ENCODE measurements at regions not wholly inside any gene's neighbourhood (a gene's known extent, or its start where the extent isn't known, plus 50 kb on each side); places are given as distances from the start of the nearest gene placed in this dataset.

- Histone ChIP-seq H3K36me3 (ENCODE audit: control insufficient read depth in 2 of 3, insufficient read depth in 3 of 3, low read length in 3 of 3) (no peaks in the 10 kb centered on the region), H3K4me1 (ENCODE audit: control insufficient read depth in 2 of 2, insufficient read depth in 2 of 2, low read length in 2 of 2) (no peaks in the 10 kb centered on the region), H3K27ac (ENCODE audit: low read depth, low read length) (no peak overlapping the region), H3K9me3 (ENCODE audit: control insufficient read depth in 2 of 3, low read length in 3 of 3) (no peaks in the 10 kb centered on the region), H3K27me3 (ENCODE audit: control insufficient read depth in 2 of 2, insufficient read depth in 2 of 2, low read length in 2 of 2) (no peaks in the 10 kb centered on the region), H3K4me3 (ENCODE audit: low read length) (no peak overlapping the region)
- Mint-ChIP-seq H3K27ac (no peak overlapping the region), H3K4me3 (no peak overlapping the region), H3K4me1 (peaks cover 0 to 6% (median 0%) of the 10 kb centered on the region in 7 donors), H3K27me3 (no peaks in the 10 kb centered on the region), H3K36me3 (peaks cover 10 to 39% (median 23%) of the 10 kb centered on the region in 5 donors), H3K9me3 (peaks cover 0 to 3% (median 0%) of the 10 kb centered on the region in 11 donors)
- ChIA-PET POLR2A (no interaction called here), CTCF (interaction anchor here (1.2 kb wide), 1 partner anchor 21 kb away, joined by 3 read pairs; no protein-coding TSS in a partner anchor)
- no peak for ATAC-seq
- intact Hi-C loops (cut with micrococcal nuclease), result no loop called here
- no peak for DNase-seq
Observed at GRCh38 chr21:28723646-28724045, 269.0 kb downstream of the LTN1 start.

GRCh38 chr21:28719723-28720122, 273.0 kb downstream of the LTN1 start:
- peaks cover 0 to 6% (median 0%) of the 10 kb centered on the region in 11 donors for H3K9me3 Mint-ChIP-seq
- DNase-seq (no peak), ATAC-seq (no peak)
- intact Hi-C loops (cut with micrococcal nuclease), result no loop called here
- H3K9me3 ChIP-seq (ENCODE audit: control insufficient read depth in 2 of 3, low read length in 3 of 3), result no peaks in the 10 kb centered on the region
- CTCF ChIA-PET, result no interaction called here
- no peaks in the 10 kb centered on the region for H3K36me3 ChIP-seq (ENCODE audit: control insufficient read depth in 2 of 3, insufficient read depth in 3 of 3, low read length in 3 of 3)
- H3K27ac Mint-ChIP-seq, result no peak overlapping the region
- peaks cover 0 to 20% (median 0%) of the 10 kb centered on the region in 7 donors for H3K4me1 Mint-ChIP-seq
- no peak overlapping the region for H3K27ac ChIP-seq (ENCODE audit: low read depth, low read length)
- H3K36me3 Mint-ChIP-seq, result peaks cover 15 to 47% (median 27%) of the 10 kb centered on the region in 5 donors
- no peaks in the 10 kb centered on the region for H3K4me1 ChIP-seq (ENCODE audit: control insufficient read depth in 2 of 2, insufficient read depth in 2 of 2, low read length in 2 of 2)
- no peaks in the 10 kb centered on the region for H3K27me3 Mint-ChIP-seq
- H3K4me3 Mint-ChIP-seq, result no peak overlapping the region
- H3K27me3 ChIP-seq (ENCODE audit: control insufficient read depth in 2 of 2, insufficient read depth in 2 of 2, low read length in 2 of 2), result no peaks in the 10 kb centered on the region
- no peak overlapping the region for H3K4me3 ChIP-seq (ENCODE audit: low read length)
- POLR2A ChIA-PET, result no interaction called here

GRCh38 chr21:28714777-28715464, 277.8 kb downstream of the LTN1 start:
- intact Hi-C loops (cut with micrococcal nuclease), result no loop called here
- ChIA-PET CTCF (no interaction called here), POLR2A (no interaction called here)
- ATAC-seq (no peak), DNase-seq (no peak)
- Mint-ChIP-seq H3K9me3 (peaks cover 0 to 6% (median 0%) of the 10 kb centered on the region in 11 donors), H3K4me1 (peaks cover 0 to 20% (median 0%) of the 10 kb centered on the region in 7 donors), H3K36me3 (peaks cover 15 to 51% (median 23%) of the 10 kb centered on the region in 5 donors), H3K27ac (no peak overlapping the region), H3K4me3 (no peak overlapping the region), H3K27me3 (no peaks in the 10 kb centered on the region)
- Histone ChIP-seq H3K27ac (ENCODE audit: low read depth, low read length) (no peak overlapping the region), H3K27me3 (ENCODE audit: control insufficient read depth in 2 of 2, insufficient read depth in 2 of 2, low read length in 2 of 2) (no peaks in the 10 kb centered on the region), H3K4me3 (ENCODE audit: low read length) (no peak overlapping the region), H3K36me3 (ENCODE audit: control insufficient read depth in 2 of 3, insufficient read depth in 3 of 3, low read length in 3 of 3) (no peaks in the 10 kb centered on the region), H3K4me1 (ENCODE audit: control insufficient read depth in 2 of 2, insufficient read depth in 2 of 2, low read length in 2 of 2) (no peaks in the 10 kb centered on the region), H3K9me3 (ENCODE audit: control insufficient read depth in 2 of 3, low read length in 3 of 3) (no peaks in the 10 kb centered on the region)

DNA sequence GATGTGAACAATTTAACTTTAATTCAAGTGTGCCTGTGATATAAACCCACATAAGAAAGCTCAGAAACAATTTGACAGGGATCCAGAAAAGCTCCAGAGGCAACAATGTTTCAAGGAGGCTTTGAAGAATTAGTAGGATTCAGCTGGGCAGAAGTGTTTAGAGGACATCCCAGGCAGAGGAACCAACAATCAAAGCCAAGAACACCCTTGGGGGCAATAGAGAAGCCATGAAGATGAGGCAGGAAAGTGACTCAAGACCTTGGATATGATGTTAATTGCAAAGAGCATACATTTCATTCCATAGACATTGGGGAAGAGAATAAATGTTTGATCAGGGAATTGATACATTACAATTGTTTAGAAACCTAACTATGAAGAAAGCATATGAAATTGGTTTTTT, 280.3 kb downstream of the LTN1 start:
- ChIA-PET POLR2A (no interaction called here), CTCF (no interaction called here)
- peaks cover 3 to 45% (median 23%) of the 10 kb centered on the region in 5 donors for H3K36me3 Mint-ChIP-seq
- H3K4me3 ChIP-seq (ENCODE audit: low read length), result no peak overlapping the region
- DNase-seq, result no peak
- no peaks in the 10 kb centered on the region for H3K4me1 ChIP-seq (ENCODE audit: control insufficient read depth in 2 of 2, insufficient read depth in 2 of 2, low read length in 2 of 2)
- H3K27ac Mint-ChIP-seq, result no peak overlapping the region
- no peaks in the 10 kb centered on the region for H3K27me3 Mint-ChIP-seq
- no peak for ATAC-seq
- intact Hi-C loops (cut with micrococcal nuclease), result no loop called here
- H3K9me3 ChIP-seq (ENCODE audit: control insufficient read depth in 2 of 3, low read length in 3 of 3), result no peaks in the 10 kb centered on the region
- H3K27ac ChIP-seq (ENCODE audit: low read depth, low read length), result no peak overlapping the region
- no peaks in the 10 kb centered on the region for H3K36me3 ChIP-seq (ENCODE audit: control insufficient read depth in 2 of 3, insufficient read depth in 3 of 3, low read length in 3 of 3)
- peaks cover 0 to 13% (median 2%) of the 10 kb centered on the region in 11 donors for H3K9me3 Mint-ChIP-seq
- H3K4me3 Mint-ChIP-seq, result no peak overlapping the region
- no peaks in the 10 kb centered on the region for H3K27me3 ChIP-seq (ENCODE audit: control insufficient read depth in 2 of 2, insufficient read depth in 2 of 2, low read length in 2 of 2)
- peaks cover 0 to 9% (median 0%) of the 10 kb centered on the region in 7 donors for H3K4me1 Mint-ChIP-seq

- H3K4me1 Mint-ChIP-seq, result peaks cover 0 to 1% (median 0%) of the 10 kb centered on the region in 7 donors
- peaks cover 3 to 31% (median 26%) of the 10 kb centered on the region in 5 donors for H3K36me3 Mint-ChIP-seq
- no peak overlapping the region for H3K4me3 Mint-ChIP-seq
- ChIA-PET CTCF (no interaction called here), POLR2A (no interaction called here)
- no peak for ATAC-seq
- Histone ChIP-seq H3K9me3 (ENCODE audit: control insufficient read depth in 2 of 3, low read length in 3 of 3) (no peaks in the 10 kb centered on the region), H3K36me3 (ENCODE audit: control insufficient read depth in 2 of 3, insufficient read depth in 3 of 3, low read length in 3 of 3) (no peaks in the 10 kb centered on the region), H3K27me3 (ENCODE audit: control insufficient read depth in 2 of 2, insufficient read depth in 2 of 2, low read length in 2 of 2) (no peaks in the 10 kb centered on the region), H3K4me3 (ENCODE audit: low read length) (no peak overlapping the region), H3K27ac (ENCODE audit: low read depth, low read length) (no peak overlapping the region), H3K4me1 (ENCODE audit: control insufficient read depth in 2 of 2, insufficient read depth in 2 of 2, low read length in 2 of 2) (no peaks in the 10 kb centered on the region)
- no peak for DNase-seq
- intact Hi-C loops (cut with micrococcal nuclease), result no loop called here
- H3K9me3 Mint-ChIP-seq, result peaks cover 0 to 37% (median 12%) of the 10 kb centered on the region in 11 donors
- H3K27ac Mint-ChIP-seq, result no peak overlapping the region
- no peaks in the 10 kb centered on the region for H3K27me3 Mint-ChIP-seq
Observed at GRCh38 chr21:28705616-28706015, 287.1 kb downstream of the LTN1 start.

DNA sequence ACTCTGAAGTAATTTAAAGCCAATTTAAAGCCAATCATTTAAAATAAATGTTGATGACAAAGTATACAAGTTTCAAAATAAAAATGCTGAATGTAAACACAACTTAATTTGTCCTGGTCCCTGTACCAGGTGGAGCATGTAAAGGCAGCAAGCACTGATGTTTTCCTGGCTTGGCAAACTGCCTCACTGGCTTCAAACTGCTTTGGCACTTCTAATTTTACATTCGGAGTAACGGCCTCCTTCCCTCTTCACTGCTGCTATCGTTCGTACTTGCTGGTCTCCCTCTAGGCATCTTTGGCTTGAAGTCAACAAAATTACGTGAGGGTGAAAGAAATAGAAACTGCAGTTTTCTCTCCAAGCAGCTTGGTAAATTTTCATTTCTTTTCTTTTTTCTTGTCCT, 287.9 kb downstream of the LTN1 start:
- H3K9me3 Mint-ChIP-seq, result peaks cover 0 to 36% (median 12%) of the 10 kb centered on the region in 11 donors
- ATAC-seq, result no peak
- H3K27me3 Mint-ChIP-seq, result no peaks in the 10 kb centered on the region
- intact Hi-C loops (cut with micrococcal nuclease), result no loop called here
- H3K4me3 ChIP-seq (ENCODE audit: low read length), result no peak overlapping the region
- H3K9me3 ChIP-seq (ENCODE audit: control insufficient read depth in 2 of 3, low read length in 3 of 3), result no peaks in the 10 kb centered on the region
- ChIA-PET POLR2A (no interaction called here), CTCF (no interaction called here)
- no peaks in the 10 kb centered on the region for H3K36me3 ChIP-seq (ENCODE audit: control insufficient read depth in 2 of 3, insufficient read depth in 3 of 3, low read length in 3 of 3)
- H3K4me1 ChIP-seq (ENCODE audit: control insufficient read depth in 2 of 2, insufficient read depth in 2 of 2, low read length in 2 of 2), result no peaks in the 10 kb centered on the region
- peaks cover 3 to 32% (median 25%) of the 10 kb centered on the region in 5 donors for H3K36me3 Mint-ChIP-seq
- H3K27ac ChIP-seq (ENCODE audit: low read depth, low read length), result no peak overlapping the region
- H3K4me3 Mint-ChIP-seq, result no peak overlapping the region
- no peaks in the 10 kb centered on the region for H3K27me3 ChIP-seq (ENCODE audit: control insufficient read depth in 2 of 2, insufficient read depth in 2 of 2, low read length in 2 of 2)
- DNase-seq, result no peak
- H3K4me1 Mint-ChIP-seq, result peaks cover 0 to 1% (median 0%) of the 10 kb centered on the region in 7 donors
- no peak overlapping the region for H3K27ac Mint-ChIP-seq

DNA sequence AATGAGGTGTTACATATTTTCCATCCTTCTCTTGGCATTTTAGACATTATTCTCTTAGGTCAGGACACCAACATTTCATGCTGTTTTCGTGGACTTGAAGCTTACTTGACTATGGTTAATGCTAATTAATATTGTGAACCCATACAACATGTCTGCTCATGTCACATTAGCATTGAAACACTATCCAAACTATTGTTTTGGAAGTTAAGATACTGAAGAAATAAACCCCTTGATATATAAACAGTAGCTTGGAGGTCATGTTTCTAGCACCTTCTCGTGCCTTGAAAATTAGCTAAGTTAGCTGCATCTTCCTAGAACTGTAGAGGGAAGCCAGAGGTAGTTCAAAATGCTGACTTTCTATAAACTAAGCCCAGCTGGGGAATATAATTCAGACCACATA, 288.8 kb downstream of the LTN1 start:
- Mint-ChIP-seq H3K27me3 (no peaks in the 10 kb centered on the region), H3K27ac (no peak overlapping the region), H3K4me3 (no peak overlapping the region), H3K36me3 (peaks cover 3 to 35% (median 16%) of the 10 kb centered on the region in 5 donors), H3K4me1 (peaks cover 0 to 1% (median 0%) of the 10 kb centered on the region in 7 donors), H3K9me3 (peaks cover 0 to 30% (median 12%) of the 10 kb centered on the region in 11 donors)
- intact Hi-C loops (cut with micrococcal nuclease), result no loop called here
- no peaks in the 10 kb centered on the region for H3K27me3 ChIP-seq (ENCODE audit: control insufficient read depth in 2 of 2, insufficient read depth in 2 of 2, low read length in 2 of 2)
- CTCF ChIA-PET, result no interaction called here
- no peak overlapping the region for H3K27ac ChIP-seq (ENCODE audit: low read depth, low read length)
- no peak overlapping the region for H3K4me3 ChIP-seq (ENCODE audit: low read length)
- no peak for ATAC-seq
- POLR2A ChIA-PET, result no interaction called here
- H3K4me1 ChIP-seq (ENCODE audit: control insufficient read depth in 2 of 2, insufficient read depth in 2 of 2, low read length in 2 of 2), result no peaks in the 10 kb centered on the region
- DNase-seq, result no peak
- H3K9me3 ChIP-seq (ENCODE audit: control insufficient read depth in 2 of 3, low read length in 3 of 3), result no peaks in the 10 kb centered on the region
- H3K36me3 ChIP-seq (ENCODE audit: control insufficient read depth in 2 of 3, insufficient read depth in 3 of 3, low read length in 3 of 3), result no peaks in the 10 kb centered on the region
